HG03045 (cell line): ENCODE measurements at regions not wholly inside any gene's neighbourhood (a gene's known extent, or its start where the extent isn't known, plus 50 kb on each side); places are given as distances from the start of the nearest gene placed in this dataset.

Experiments
- ATAC-seq: cut with Tn5 transposase; IDR thresholded peaks from one replicate; pipeline ENCODE4 v1.9.1; 2021; ENCODE audit warnings: mild to moderate bottlenecking, moderate library complexity; ENCODE audit not compliant: unreplicated experiment

DNA sequence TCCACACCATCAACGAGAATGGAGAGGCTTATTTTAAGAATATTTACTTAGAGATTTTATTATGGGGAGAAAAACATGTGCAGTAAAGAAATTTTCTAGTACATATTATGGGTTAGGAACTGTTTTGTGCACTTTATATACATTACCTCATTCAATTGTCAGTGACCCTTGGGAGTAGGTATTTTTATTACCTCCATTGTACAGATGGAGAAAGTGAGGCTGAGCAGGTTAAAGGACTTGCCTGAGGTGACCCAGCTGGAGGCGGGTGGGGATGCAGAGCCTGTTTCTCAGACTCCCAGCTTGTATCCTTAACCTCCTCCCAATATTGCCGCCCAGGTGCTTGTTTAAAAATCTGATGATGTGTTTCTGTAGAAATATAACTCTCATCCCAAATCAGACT is 356.7 kb downstream of the HRH4 start:
- ATAC-seq = no peak

DNA sequence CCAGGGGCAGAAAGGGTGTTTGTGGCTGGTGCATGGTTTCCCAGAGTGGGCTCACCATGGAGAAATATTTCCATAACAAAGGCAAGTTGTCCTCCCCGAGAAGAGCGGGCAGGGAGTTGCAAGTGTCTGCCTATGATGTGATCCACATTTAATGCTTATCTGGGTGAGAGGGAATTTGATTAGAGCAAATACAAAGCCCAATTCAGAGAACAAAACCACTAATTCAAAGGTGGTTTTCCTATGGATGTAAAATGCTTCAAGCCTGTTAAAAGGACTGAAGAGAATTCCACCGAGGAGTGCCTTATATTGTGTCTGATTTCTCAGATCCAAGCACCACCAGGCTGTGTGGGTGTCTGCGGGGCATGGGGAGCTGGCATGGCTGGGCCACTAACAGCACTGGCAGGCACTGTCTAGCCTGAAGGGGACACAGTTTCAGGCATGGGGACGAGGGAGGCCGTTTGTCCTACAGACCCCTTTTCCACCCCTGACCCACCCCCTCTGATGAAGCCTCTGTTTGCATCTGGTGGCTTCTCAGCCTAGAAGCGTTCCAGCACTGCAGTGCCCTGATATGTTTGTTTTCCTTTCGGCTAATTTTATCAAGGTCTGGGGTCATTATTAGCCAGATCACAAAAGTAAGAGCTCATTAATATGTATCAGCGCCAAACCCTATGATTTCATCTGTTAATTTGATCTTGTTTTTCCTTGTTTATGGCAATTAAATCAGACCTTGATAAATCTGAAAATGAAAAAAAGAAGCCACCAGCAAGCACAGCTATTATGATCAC is 357.3 kb downstream of the HRH4 start:
- ATAC-seq = no peak

DNA sequence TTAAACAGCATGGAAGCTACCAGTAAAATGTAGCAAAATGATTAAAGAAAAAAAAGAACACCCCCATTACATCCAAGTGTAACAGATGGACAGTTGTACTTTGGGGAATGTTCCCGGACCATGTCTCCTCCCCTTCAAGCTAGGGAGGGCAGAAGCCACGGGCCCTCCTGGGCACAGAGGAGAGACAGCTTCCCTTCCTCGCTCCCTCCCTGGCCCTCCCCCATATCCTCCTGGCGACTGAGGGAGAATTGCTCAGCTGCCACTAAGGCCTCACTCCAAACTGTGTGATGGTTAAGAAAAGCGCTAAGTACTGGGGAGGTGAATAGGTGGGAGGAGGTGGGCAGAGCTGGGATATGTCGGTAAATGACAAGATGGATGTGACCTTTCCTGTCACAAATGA is 358.0 kb downstream of the HRH4 start:
- ATAC-seq = no peak

DNA sequence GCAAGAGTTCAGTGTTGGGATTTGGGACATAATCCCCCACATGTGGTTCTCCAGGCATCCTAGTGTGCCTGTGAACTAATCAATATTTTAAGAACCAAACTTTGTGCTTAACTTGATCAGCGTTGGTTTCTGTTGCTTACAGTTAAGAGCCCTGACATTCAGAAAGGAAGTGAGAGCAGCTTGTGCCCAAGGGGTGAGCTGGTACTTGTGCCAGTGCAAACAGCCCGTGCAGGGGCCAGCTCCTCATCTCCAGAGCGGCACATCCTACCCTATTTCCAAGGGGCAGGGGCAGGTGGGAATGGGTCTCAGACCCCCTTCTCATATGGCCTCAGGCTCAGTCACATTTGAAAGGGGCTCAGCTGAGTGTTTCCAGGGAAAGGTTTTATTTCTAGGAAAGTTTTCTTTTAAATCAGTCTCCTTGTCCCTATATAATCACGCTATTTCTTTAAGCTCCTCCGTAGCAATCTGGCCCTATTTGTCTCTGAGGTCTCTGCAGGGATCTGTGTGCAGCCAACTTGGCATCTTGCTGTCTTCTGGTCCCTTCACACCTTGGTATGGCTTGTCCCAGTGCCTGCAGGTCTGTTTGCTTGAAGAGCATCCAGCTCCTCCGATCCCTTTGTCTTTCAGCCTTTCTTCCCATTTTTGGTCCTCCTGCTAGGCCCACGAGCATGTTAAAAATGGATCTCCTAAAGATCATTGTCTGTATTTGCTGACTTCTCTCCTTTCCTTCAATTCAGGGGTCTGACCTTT is 358.9 kb downstream of the HRH4 start:
- no peak for ATAC-seq

DNA sequence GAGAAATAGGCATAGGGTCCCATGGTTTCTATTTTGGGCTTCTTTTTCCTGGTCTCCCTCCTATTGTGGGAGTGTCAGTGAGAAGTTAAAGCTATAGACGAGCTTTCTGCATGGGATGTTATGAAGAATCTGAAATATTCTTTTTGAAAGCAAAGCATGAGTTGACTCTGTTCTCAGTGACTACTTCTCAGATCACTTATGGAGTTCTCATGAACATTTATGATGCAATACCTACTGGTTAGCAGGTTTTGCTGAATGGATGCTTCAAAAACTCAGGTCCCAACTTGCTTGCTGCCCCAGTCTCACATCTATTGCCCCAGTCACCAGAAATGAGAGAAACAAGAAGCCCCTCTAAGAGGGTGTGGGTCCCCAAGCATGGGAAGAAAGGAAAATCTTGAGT is 365.0 kb downstream of the HRH4 start:
- ATAC-seq = no peak

DNA sequence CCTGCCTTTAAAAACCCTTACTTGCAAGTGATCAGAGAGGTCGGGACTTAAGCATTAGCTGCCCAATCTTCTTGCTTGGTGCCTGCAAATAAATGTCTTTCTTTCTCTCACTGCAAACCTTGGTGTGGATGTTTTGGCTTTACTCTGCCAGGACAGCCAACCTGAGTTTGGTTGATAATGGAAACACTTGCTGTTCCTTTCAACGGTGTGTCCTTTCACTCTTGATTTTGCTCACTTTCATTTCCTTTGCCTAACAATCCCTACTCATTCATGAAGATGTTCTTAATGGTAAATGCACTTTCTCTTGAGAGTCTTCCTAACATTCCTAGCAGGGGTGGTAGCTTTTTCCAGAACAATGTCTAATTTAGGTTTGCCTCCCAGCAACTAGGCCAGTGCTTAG is 366.2 kb downstream of the HRH4 start:
- no peak for ATAC-seq

DNA sequence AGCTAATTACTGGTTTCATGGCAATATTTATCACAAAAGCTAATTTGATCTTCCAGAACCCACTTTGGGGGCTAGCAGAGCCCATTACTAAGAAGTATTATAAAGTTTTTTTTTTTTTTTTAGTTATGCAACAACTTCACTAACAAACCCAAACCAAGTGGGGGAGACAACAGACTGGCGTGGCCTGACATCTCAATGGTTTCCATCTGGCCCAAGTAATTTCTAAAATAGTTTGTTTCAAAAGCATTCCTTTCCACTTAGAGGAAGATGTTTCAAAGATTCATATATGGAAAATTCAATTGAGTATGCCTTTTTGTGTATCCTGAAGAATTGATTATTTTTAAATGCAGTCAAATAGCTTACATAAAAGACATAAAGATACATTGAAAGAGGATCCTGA is 367.1 kb downstream of the HRH4 start:
- no peak for ATAC-seq

DNA sequence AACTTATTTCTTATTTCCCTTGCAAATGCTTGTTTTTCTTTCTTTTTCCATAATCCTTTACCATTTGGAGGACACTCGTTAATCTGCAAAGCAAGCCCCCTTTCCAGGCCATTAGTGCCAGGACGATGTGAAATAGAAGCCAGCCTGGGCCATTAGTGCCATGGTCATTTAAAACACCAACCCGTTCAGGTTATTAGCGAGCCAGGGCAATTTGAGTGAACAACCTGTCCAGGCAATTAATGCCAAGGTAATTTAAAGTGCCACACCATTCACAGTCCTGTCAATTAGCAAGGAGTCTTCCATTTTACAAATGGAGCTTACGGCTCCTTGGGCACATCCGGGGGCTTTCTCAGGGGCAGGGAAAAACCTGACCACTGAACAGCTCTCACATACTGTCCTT is 370.6 kb downstream of the HRH4 start:
- no peak for ATAC-seq

DNA sequence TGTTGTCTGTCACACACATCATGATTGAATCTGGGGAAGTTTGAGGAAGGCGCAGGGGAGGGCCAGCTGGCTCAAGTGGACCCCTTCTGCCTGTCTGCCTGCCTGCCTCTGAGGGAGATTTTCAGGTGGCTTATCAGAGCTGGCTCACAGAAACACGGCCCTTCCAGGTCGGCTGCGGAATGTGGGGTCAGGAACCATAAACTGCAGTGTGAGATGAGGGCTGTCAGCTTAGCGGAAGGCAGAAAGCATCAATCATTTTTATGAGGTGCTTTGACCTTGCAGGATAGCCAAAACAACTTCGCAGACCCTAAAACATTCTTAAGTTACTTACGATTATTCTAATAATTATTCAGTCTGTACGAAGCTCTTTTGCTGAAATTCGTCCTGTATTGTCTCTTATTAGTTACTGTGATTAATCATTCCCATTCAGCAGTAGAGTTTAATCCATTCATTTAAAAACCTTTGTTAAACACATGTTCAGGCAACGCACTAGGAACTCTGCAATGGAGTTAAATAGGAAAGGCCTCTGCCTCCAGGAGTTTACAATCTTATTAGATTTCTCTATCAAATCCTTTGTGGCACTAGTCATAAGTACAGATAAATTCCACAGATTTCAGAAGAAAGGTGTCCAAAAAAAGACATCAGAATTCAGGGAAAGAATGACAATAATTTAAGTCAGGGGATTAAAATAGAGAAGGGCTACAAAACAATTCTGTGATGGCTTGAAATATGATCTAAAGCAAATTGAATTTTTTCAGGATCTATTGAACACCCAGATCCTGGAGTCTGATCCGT is 371.6 kb downstream of the HRH4 start:
- no peak for ATAC-seq

DNA sequence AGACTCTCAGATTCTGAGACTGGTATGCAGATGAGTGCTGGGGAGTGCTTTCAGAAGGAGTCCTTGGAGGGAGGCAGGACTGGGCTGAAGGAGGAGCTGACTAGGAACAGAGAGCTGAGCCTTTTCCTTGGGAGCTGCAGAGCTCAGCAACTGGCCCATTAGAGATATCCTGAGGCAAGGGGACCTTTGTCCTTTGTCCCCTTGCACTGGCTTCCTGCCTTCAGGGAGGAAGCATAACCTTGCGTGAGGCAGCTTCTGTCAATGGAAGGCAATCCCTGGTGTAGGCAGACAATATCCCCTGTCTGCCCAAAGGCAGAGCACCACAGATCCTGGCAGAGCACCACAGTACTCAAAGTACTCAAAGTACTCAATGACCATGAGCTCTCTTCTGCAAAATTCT is 375.3 kb downstream of the HRH4 start:
- ATAC-seq = no peak

DNA sequence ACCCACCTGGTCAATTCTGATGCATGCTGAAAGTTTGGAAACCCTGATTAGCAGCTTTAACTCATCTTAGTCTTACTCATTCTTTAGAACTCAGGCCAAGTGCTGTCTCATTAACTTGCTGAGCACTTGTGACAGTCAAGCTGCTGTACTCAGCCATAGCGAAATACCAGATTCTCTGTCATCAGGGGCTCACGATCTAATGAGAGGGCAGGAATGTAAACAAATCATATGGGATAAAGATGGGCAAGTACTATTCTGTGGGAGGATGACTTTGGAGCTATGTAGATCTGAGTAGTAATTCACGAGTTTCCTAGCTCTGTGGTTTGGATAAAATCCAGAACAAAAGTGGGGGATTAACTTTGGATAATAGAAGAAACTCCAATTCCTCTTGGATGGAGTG is 376.6 kb downstream of the HRH4 start:
- ATAC-seq = no peak

DNA sequence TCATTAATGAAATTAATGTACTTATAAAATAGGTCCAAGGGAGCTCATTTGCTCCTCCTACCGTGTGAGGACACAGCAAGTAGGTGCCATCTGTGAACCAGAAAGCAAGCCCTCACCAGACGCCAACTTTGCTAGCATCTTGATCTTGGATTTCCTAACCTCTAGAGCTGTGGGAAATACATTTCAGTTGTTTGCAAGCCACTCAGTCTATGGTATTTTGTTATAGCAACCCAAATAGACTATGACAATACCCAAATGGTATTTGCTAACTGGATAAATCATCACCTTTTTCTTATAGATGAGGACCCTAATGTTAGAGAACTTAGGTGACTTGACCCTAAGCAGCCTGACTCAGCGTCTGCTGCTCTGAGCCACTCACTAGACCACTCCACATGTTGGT is 379.6 kb downstream of the HRH4 start:
- no peak for ATAC-seq

DNA sequence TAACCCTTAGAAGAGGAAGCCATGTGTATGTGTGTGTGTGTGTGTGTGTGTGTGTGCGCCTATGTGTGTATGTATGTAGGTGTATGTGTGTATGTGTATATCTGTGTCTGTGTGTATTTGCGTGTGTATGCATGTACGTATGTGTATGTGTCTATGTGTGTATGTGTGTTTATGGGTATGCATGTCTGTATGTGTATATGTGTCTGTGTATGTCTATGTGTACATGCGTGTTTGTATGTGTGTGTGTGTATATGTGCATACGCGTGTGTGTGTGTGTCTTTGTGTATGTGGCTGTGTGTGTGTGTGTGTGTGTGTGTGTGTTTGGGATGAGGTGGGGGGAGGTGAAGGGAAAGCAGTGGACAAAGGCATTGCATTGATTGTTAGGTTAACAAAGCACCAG is 380.2 kb downstream of the HRH4 start:
- ATAC-seq = no peak

DNA sequence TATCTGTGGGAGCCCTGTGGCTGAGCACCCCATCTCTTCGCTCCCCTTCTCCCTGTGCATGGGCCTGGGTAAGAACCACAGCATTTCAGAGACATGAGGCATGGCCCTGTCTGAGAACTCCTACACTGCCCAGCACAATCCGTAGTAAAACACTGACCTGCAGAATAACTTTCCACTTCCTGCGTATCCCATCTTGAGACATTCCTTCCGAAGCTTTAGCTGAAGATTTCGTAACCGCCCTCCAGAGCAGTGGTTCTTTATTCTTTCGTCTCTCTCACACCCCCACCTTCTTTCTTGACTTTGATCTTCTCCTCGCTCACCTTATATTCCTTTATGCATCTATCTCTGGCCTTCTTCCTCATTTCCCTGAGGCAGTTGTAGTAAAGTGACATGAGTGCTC is 381.1 kb downstream of the HRH4 start:
- ATAC-seq = no peak

DNA sequence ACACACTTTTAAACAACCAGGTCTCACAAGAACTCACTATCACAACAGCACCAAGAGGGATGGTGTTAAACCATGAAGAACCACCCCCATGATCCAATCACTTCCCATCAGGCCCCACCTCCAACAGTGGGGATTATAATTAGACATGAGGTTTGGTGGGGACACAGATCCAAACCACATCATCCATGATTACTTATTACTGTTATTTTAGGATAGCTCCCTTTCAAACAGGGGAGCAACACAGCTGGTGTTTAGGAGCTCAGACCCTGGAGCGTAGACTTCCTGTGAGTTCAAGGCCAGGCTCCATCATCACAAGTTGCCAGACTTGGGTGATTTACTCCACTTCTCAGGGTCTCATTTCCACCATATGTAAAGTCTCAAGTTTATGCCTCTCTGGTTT is 382.7 kb downstream of the HRH4 start:
- no peak for ATAC-seq

DNA sequence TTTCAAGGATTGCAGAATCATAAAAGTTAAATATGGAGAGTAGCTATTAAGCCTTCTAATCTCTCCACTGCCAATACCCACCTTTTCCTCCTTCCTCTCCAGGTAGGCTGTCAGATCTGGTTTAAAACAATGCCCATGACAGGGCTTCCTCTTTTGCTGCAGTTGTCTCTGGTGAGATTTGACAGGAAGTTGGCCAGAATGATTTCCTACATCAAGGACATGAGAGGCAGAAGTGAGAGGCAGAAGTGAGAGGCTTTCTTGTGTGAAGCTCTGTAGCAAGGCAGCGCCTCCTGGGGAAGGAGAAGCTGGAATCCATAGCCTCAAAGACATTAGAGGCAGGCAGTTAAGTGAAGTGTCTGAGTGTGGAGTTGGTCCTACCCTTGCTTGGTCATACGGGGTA is 385.7 kb downstream of the HRH4 start:
- ATAC-seq = no peak

DNA sequence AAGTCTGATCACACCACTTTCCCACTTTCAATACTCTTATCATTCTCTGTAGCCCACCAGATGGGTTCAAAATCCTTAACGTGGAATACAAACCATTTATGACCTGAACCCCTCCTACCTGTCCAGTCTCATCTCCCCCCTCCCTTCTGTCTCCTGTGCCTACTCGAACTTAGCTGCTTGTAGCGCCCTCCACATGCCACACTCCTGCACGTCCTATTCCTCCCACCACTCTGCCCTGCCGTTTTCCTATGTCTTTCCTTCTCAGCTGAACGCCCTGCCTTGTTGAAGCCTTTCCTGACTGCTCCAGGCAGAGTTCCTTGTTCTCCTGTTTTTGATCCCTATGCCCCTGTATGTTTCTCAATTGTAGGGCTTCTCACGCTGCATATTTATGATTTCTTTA is 390.1 kb downstream of the HRH4 start:
- ATAC-seq = no peak

DNA sequence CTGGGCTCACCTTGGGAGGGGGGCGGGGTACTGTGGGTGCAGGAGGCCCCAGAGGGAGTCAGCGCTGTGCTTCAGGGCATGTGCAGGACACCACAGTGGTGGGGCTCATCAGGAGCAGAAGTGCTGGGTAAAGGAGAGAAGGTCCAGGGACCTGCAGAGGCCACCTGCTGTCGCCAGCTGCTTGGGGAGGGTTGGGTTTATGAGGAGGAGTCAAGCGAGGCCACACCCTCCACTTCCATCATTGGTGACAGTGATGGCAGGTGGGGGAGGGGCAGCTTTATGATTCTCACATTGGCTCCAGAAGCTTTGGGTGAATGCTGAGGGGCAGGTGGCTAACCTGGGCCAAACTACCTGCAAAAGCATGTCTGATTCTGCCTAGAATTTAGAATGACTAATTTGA is 392.6 kb downstream of the HRH4 start:
- no peak for ATAC-seq

DNA sequence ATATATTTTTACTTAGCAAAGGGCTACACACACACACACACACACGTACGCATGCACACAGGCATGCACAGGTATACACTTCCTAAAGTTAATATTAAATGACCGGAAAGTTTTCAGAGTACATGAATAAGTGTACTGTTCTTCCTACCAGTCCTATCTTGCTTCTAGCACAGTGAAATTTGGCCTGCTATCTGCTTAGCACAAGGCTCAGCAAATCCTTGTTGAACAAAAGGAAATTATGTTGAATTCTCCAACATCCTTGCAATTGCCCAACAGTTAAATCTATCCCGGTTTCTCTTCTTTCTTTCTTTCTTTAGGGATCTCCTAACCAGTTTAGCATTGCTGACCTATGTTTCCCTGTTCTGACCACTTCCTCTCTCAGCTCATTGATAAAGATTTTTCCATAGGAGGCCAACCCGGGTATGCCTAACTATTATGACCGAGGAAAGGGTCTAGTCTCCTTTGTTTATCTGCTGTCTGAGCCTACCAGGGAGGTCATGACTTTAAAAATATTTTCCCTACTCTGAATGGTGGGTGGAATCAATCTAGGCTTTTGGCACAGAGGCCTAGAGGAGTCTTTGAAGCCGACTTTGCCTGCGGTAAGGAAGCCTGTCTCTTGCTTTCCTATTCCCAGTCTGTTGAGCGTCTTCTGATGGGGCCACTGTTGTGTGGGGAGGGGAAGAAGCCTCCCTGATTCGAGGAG is 400.7 kb downstream of the HRH4 start:
- ATAC-seq = no peak

DNA sequence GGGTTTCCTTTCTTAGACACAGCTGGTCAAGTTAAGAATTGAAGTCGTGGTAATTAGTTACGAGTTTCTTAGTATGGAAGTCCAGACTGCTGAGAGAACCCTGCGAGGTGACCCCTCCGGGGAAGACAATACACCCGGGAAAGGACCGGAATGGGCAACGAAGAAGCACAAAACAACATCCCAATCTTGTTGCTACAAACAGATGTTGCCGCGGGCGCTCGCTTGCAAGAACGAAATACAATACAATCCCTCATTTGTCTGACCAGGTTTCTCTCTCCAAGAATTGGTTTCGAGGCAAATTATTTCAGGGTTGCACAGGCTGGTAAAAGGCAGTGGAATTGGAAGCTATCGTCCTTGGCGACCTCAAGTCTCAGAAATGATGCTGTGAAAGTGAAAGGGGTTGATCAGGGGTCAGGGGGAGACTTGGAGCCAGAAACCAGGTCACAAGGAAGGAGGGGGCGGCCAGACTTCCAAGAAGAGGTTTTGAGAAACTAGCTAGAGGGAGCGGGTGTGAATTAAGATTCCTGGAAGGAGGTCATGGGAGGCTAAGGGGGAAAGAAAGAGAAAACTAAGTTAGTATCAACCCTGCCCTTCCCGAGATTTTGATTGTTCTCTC is 401.9 kb downstream of the HRH4 start:
- ATAC-seq = no peak

DNA sequence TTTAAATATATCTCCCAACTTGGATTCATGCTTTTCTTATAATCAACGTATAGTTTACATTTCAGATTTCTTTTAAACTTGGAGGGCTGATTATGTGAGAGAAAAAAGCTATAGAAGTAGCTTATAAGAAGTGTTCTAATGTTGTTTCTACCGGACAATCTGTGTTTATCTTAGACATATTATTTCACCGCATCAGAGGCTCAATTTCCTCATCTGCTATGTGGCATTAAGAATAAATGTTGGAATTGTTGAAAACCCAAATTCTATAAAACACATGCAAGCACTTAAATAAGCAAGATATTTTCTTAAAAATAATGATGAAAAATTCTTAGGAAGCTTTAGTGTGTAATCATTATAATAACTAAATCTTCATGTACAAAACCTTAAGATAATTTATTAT is 407.9 kb downstream of the HRH4 start:
- ATAC-seq = no peak
